Type B pancreatic cell (in vitro differentiated cells): ENCODE measurements at regions not wholly inside any gene's neighbourhood (a gene's known extent, or its start where the extent isn't known, plus 50 kb on each side); places are given as distances from the start of the nearest gene placed in this dataset.

Experiments used
- DNase-seq: peaks from one replicate; pipeline ENCODE4 v3.0.0; 2021; ENCODE audit warnings: mixed read lengths; ENCODE audit not compliant: unreplicated experiment; ENCODE audit errors: extremely low spot score
- H3K27ac Mint-ChIP-seq: 2 replicates; pipeline ENCODE4 v1.8.0; 2021; ENCODE audit warnings: mild to moderate bottlenecking, mixed read lengths
- H3K27me3 Mint-ChIP-seq: 2 replicates; pipeline ENCODE4 v1.8.0; 2021; ENCODE audit warnings: mixed read lengths
- H3K36me3 Mint-ChIP-seq: 2 replicates; pipeline ENCODE4 v1.8.0; 2021; ENCODE audit warnings: mixed read lengths
- H3K4me1 Mint-ChIP-seq: one replicate; pipeline ENCODE4 v1.8.0; 2021; ENCODE audit warnings: mixed read lengths; ENCODE audit not compliant: unreplicated experiment
- H3K4me3 Mint-ChIP-seq: 2 replicates; pipeline ENCODE4 v1.8.0; 2021; ENCODE audit warnings: mild to moderate bottlenecking, mixed read lengths
- H3K9me3 Mint-ChIP-seq: 2 replicates; pipeline ENCODE4 v1.8.0; 2021; ENCODE audit warnings: mixed read lengths
- CTCF ChIP-seq: fragments of 200-600 bp; sonication (generic); conservative IDR thresholded peaks from 2 replicates; pipeline ENCODE4 v1.5.0; 2021; ENCODE audit warnings: antibody characterized with exemption, mild to moderate bottlenecking

- Mint-ChIP-seq H3K27ac (no peak overlapping the region), H3K36me3 (no peaks in the 10 kb centered on the region), H3K4me1 (peaks cover 10% of the 10 kb centered on the region), H3K27me3 (peaks cover 30% of the 10 kb centered on the region), H3K4me3 (no peak overlapping the region), H3K9me3 (no peaks in the 10 kb centered on the region)
- DNase-seq: no peak
- no peak for TF ChIP-seq CTCF
Measured at GRCh38 chr1:200310824-200311223, 99.0 kb downstream of the ZNF281 start.

- H3K9me3 Mint-ChIP-seq: no peaks in the 10 kb centered on the region
- peaks cover 45% of the 10 kb centered on the region for H3K27me3 Mint-ChIP-seq
- TF ChIP-seq CTCF: peak; percentile 51
- no peak for DNase-seq
- no peak overlapping the region for H3K4me3 Mint-ChIP-seq
- H3K27ac Mint-ChIP-seq: no peak overlapping the region
- H3K36me3 Mint-ChIP-seq: no peaks in the 10 kb centered on the region
- H3K4me1 Mint-ChIP-seq: peaks cover 3% of the 10 kb centered on the region
Measured at GRCh38 chr1:200307755-200308066, 102.1 kb downstream of the ZNF281 start.

- Mint-ChIP-seq H3K27ac (no peak overlapping the region), H3K27me3 (peaks cover 45% of the 10 kb centered on the region), H3K36me3 (no peaks in the 10 kb centered on the region), H3K4me3 (no peak overlapping the region), H3K4me1 (peaks cover 3% of the 10 kb centered on the region), H3K9me3 (no peaks in the 10 kb centered on the region)
- TF ChIP-seq CTCF: peak; percentile 92
- DNase-seq: no peak
Measured at GRCh38 chr1:200306944-200307754, 102.7 kb downstream of the ZNF281 start.

GRCh38 chr1:200305806-200306205 lies 104.0 kb downstream of the ZNF281 start:
- no peak overlapping the region for H3K4me3 Mint-ChIP-seq
- TF ChIP-seq CTCF: no peak
- no peak for DNase-seq
- peaks cover 50% of the 10 kb centered on the region for H3K27me3 Mint-ChIP-seq
- no peak overlapping the region for H3K27ac Mint-ChIP-seq
- no peaks in the 10 kb centered on the region for H3K36me3 Mint-ChIP-seq
- H3K4me1 Mint-ChIP-seq: peaks cover 3% of the 10 kb centered on the region
- H3K9me3 Mint-ChIP-seq: no peaks in the 10 kb centered on the region

- TF ChIP-seq CTCF: no peak
- no peaks in the 10 kb centered on the region for H3K9me3 Mint-ChIP-seq
- peaks cover 3% of the 10 kb centered on the region for H3K4me1 Mint-ChIP-seq
- no peaks in the 10 kb centered on the region for H3K36me3 Mint-ChIP-seq
- peaks cover 58% of the 10 kb centered on the region for H3K27me3 Mint-ChIP-seq
- H3K27ac Mint-ChIP-seq: no peak overlapping the region
- no peak for DNase-seq
- H3K4me3 Mint-ChIP-seq: peak overlapping the region; percentile 42
Measured at GRCh38 chr1:200304171-200304570, 105.7 kb downstream of the ZNF281 start.

- no peak for DNase-seq
- peaks cover 3% of the 10 kb centered on the region for H3K4me1 Mint-ChIP-seq
- no peak overlapping the region for H3K27ac Mint-ChIP-seq
- TF ChIP-seq CTCF: no peak
- peak overlapping the region; percentile 85 for H3K4me3 Mint-ChIP-seq
- peaks cover 4% of the 10 kb centered on the region for H3K9me3 Mint-ChIP-seq
- peaks cover 60% of the 10 kb centered on the region for H3K27me3 Mint-ChIP-seq
- no peaks in the 10 kb centered on the region for H3K36me3 Mint-ChIP-seq
Measured at GRCh38 chr1:200302921-200303290, 106.9 kb downstream of the ZNF281 start.
